Type B pancreatic cell (in vitro differentiated cells): ENCODE measurements at regions not wholly inside any gene's neighbourhood (a gene's known extent, or its start where the extent isn't known, plus 50 kb on each side); places are given as distances from the start of the nearest gene placed in this dataset.
"Not testable (repeated sequence)": the region's sequence is repeated elsewhere in the genome, so short reads cannot be mapped to it uniquely, and the experiment has no call there.

Source experiments
- DNase-seq: peaks from one replicate; pipeline ENCODE4 v3.0.0; 2021; ENCODE audit warnings: mixed read lengths; ENCODE audit not compliant: unreplicated experiment; ENCODE audit errors: extremely low spot score
- H3K27ac Mint-ChIP-seq: 2 replicates; pipeline ENCODE4 v1.8.0; 2021; ENCODE audit warnings: mild to moderate bottlenecking, mixed read lengths
- H3K27me3 Mint-ChIP-seq: 2 replicates; pipeline ENCODE4 v1.8.0; 2021; ENCODE audit warnings: mixed read lengths
- H3K36me3 Mint-ChIP-seq: 2 replicates; pipeline ENCODE4 v1.8.0; 2021; ENCODE audit warnings: mixed read lengths
- H3K4me1 Mint-ChIP-seq: one replicate; pipeline ENCODE4 v1.8.0; 2021; ENCODE audit warnings: mixed read lengths; ENCODE audit not compliant: unreplicated experiment
- H3K4me3 Mint-ChIP-seq: 2 replicates; pipeline ENCODE4 v1.8.0; 2021; ENCODE audit warnings: mild to moderate bottlenecking, mixed read lengths
- H3K9me3 Mint-ChIP-seq: 2 replicates; pipeline ENCODE4 v1.8.0; 2021; ENCODE audit warnings: mixed read lengths
- CTCF ChIP-seq: fragments of 200-600 bp; sonication (generic); conservative IDR thresholded peaks from 2 replicates; pipeline ENCODE4 v1.5.0; 2021; ENCODE audit warnings: antibody characterized with exemption, mild to moderate bottlenecking

- no peak overlapping the region for H3K27ac Mint-ChIP-seq
Observed at GRCh38 chr5:89827960-89828359, 581.6 kb downstream of the CETN3 start.

GRCh38 chr5:89827359-89827758 lies 582.2 kb downstream of the CETN3 start:
- no peak for DNase-seq
- no peak for TF ChIP-seq CTCF
- H3K27ac Mint-ChIP-seq = no peak overlapping the region

More at GRCh38 chr5:89827960-89828359, 581.6 kb downstream of the CETN3 start:
- no peaks in the 10 kb centered on the region for H3K36me3 Mint-ChIP-seq
- no peaks in the 10 kb centered on the region for H3K4me1 Mint-ChIP-seq
- no peak for DNase-seq
- no peaks in the 10 kb centered on the region for H3K9me3 Mint-ChIP-seq
- H3K4me3 Mint-ChIP-seq = no peak overlapping the region
- no peak for TF ChIP-seq CTCF
- no peaks in the 10 kb centered on the region for H3K27me3 Mint-ChIP-seq

GRCh38 chr5:89826938-89827337 lies 582.6 kb downstream of the CETN3 start:
- no peak for TF ChIP-seq CTCF
- no peak for DNase-seq
- H3K36me3 Mint-ChIP-seq = no peaks in the 10 kb centered on the region
- H3K9me3 Mint-ChIP-seq = no peaks in the 10 kb centered on the region
- H3K27me3 Mint-ChIP-seq = no peaks in the 10 kb centered on the region
- H3K27ac Mint-ChIP-seq = no peak overlapping the region
- no peaks in the 10 kb centered on the region for H3K4me1 Mint-ChIP-seq
- no peak overlapping the region for H3K4me3 Mint-ChIP-seq

More at GRCh38 chr5:89827359-89827758, 582.2 kb downstream of the CETN3 start:
- H3K4me1 Mint-ChIP-seq = no peaks in the 10 kb centered on the region
- no peaks in the 10 kb centered on the region for H3K27me3 Mint-ChIP-seq
- H3K4me3 Mint-ChIP-seq = no peak overlapping the region
- H3K9me3 Mint-ChIP-seq = no peaks in the 10 kb centered on the region
- H3K36me3 Mint-ChIP-seq = no peaks in the 10 kb centered on the region

GRCh38 chr5:89823046-89823445 lies 586.5 kb downstream of the CETN3 start:
- H3K36me3 Mint-ChIP-seq = no peaks in the 10 kb centered on the region
- no peak for DNase-seq
- H3K27me3 Mint-ChIP-seq = no peaks in the 10 kb centered on the region
- no peak overlapping the region for H3K4me3 Mint-ChIP-seq
- H3K27ac Mint-ChIP-seq = no peak overlapping the region
- no peak for TF ChIP-seq CTCF
- H3K9me3 Mint-ChIP-seq = no peaks in the 10 kb centered on the region
- no peaks in the 10 kb centered on the region for H3K4me1 Mint-ChIP-seq

GRCh38 chr5:89817841-89818240 lies 591.7 kb downstream of the CETN3 start:
- Mint-ChIP-seq H3K27me3 (no peaks in the 10 kb centered on the region), H3K4me1 (no peaks in the 10 kb centered on the region), H3K4me3 (no peak overlapping the region), H3K27ac (no peak overlapping the region), H3K36me3 (no peaks in the 10 kb centered on the region), H3K9me3 (no peaks in the 10 kb centered on the region)
- no peak for DNase-seq
- no peak for TF ChIP-seq CTCF

GRCh38 chr5:89816038-89816437 lies 593.5 kb downstream of the CETN3 start:
- Mint-ChIP-seq H3K4me1 (no peaks in the 10 kb centered on the region), H3K27ac (no peak overlapping the region), H3K4me3 (no peak overlapping the region), H3K27me3 (no peaks in the 10 kb centered on the region), H3K9me3 (no peaks in the 10 kb centered on the region), H3K36me3 (no peaks in the 10 kb centered on the region)
- DNase-seq = no peak
- no peak for TF ChIP-seq CTCF

- H3K4me3 Mint-ChIP-seq, DNase-seq, H3K27ac Mint-ChIP-seq, H3K4me1 Mint-ChIP-seq, H3K36me3 Mint-ChIP-seq, H3K9me3 Mint-ChIP-seq, H3K27me3 Mint-ChIP-seq: not testable (repeated sequence)
Observed at GRCh38 chr5:89800735-89801134, 608.8 kb downstream of the CETN3 start.

- H3K4me3 Mint-ChIP-seq, DNase-seq, H3K27me3 Mint-ChIP-seq, H3K4me1 Mint-ChIP-seq, H3K27ac Mint-ChIP-seq, H3K36me3 Mint-ChIP-seq, H3K9me3 Mint-ChIP-seq: not testable (repeated sequence)
Observed at GRCh38 chr5:89794504-89794903, 615.1 kb downstream of the CETN3 start.

- not testable (repeated sequence) for H3K4me1 Mint-ChIP-seq, DNase-seq, H3K27me3 Mint-ChIP-seq, H3K4me3 Mint-ChIP-seq, H3K36me3 Mint-ChIP-seq, H3K27ac Mint-ChIP-seq
- peaks cover 12% of the 10 kb centered on the region for H3K9me3 Mint-ChIP-seq
Observed at GRCh38 chr5:89779734-89780133, 629.8 kb downstream of the CETN3 start.
